Right renal pelvis (tissue), 4 donors: ENCODE measurements at regions not wholly inside any gene's neighbourhood (a gene's known extent, or its start where the extent isn't known, plus 50 kb on each side); places are given as distances from the start of the nearest gene placed in this dataset.

Source experiments
- DNase-seq, 4 donors: peaks; one replicate each; pipeline ENCODE4 v3.0.0-alpha.2; 2013; ENCODE audit warnings: low read depth in 4 of 4, low spot score in 3 of 4, missing footprints in 1 of 4

- no peak for DNase-seq
These were observed 325.0 kb downstream of the ARL6IP6 start for GRCh38 chr2:153043385-153043784.

- no peak for DNase-seq
These were observed 310.2 kb downstream of the ARL6IP6 start for GRCh38 chr2:153028626-153029025.

- no peak for DNase-seq
These were observed 309.1 kb downstream of the ARL6IP6 start for GRCh38 chr2:153027533-153027932.

- DNase-seq: no peak
These were observed 301.8 kb downstream of the ARL6IP6 start for GRCh38 chr2:153020201-153020600.

GRCh38 chr2:153005071-153005730, 286.8 kb downstream of the ARL6IP6 start:
- no peak for DNase-seq

- DNase-seq: no peak
These were observed 286.2 kb downstream of the ARL6IP6 start for GRCh38 chr2:153004627-153005026.

- DNase-seq: no peak
These were observed 255.7 kb downstream of the ARL6IP6 start for GRCh38 chr2:152974146-152974545.

- no peak for DNase-seq
These were observed 253.3 kb downstream of the ARL6IP6 start for GRCh38 chr2:152971685-152972084.

- no peak for DNase-seq
These were observed 244.0 kb downstream of the ARL6IP6 start for GRCh38 chr2:152962446-152962845.

- DNase-seq: no peak
These were observed 242.9 kb downstream of the ARL6IP6 start for GRCh38 chr2:152961351-152961750.

GRCh38 chr2:152950126-152950525, 231.7 kb downstream of the ARL6IP6 start:
- peak in 3 of 4 donors; percentile 2 to 20 (median 13) for DNase-seq

GRCh38 chr2:152944099-152944498, 225.7 kb downstream of the ARL6IP6 start:
- DNase-seq: no peak

GRCh38 chr2:152942940-152943440, 224.6 kb downstream of the ARL6IP6 start:
- DNase-seq: no peak

GRCh38 chr2:152930501-152930900, 212.1 kb downstream of the ARL6IP6 start:
- DNase-seq: no peak

GRCh38 chr2:152929628-152930027, 211.2 kb downstream of the ARL6IP6 start:
- DNase-seq: no peak

- DNase-seq: peak; percentile 18 to 38 (median 30)
These were observed 207.4 kb downstream of the ARL6IP6 start for GRCh38 chr2:152925547-152926448.

GRCh38 chr2:152924722-152925121, 206.3 kb downstream of the ARL6IP6 start:
- DNase-seq: no peak

GRCh38 chr2:152924219-152924618, 205.8 kb downstream of the ARL6IP6 start:
- no peak for DNase-seq

GRCh38 chr2:152920846-152921245, 202.4 kb downstream of the ARL6IP6 start:
- no peak for DNase-seq

GRCh38 chr2:152910970-152911369, 192.6 kb downstream of the ARL6IP6 start:
- no peak for DNase-seq

GRCh38 chr2:152907046-152907445, 188.6 kb downstream of the ARL6IP6 start:
- no peak for DNase-seq

GRCh38 chr2:152894051-152894450, 175.6 kb downstream of the ARL6IP6 start:
- DNase-seq: no peak
